ENCODE measurements at regions not wholly inside any gene's neighbourhood (a gene's known extent, or its start where the extent isn't known, plus 50 kb on each side); places are given as distances from the start of the nearest gene placed in this dataset.

DNA sequence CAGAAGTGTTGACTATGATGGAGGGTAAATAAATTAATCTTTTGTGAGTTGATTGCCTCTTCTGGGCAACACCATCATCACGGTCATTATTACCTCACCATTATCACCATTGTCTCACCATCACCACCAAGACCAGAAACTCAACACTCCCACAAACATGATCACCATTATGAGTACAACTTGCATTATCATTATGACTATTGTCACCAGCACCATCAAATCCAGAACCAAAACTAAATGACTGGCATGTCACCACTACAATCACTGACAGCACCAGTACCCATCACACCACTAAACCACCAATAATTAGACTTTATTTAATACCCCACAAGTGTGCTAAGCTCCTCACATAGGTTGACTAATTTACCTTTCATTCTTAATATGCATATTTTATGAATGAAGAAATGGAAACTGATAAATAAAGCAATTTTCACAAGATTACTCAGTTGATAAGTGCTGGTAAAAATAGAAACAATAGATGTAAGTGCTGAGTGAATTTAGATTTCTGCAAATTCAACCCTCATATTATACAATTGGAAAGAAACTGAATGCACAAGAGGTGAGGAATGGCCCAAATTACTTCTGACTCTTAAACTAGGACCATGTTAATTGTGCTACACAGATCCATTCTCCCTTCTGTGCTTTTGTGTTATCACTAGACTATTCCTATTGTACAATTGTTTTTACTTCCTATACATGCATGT lies 517.8 kb upstream of the PAPPA start:
- TF ChIP-seq, protein P1, sequence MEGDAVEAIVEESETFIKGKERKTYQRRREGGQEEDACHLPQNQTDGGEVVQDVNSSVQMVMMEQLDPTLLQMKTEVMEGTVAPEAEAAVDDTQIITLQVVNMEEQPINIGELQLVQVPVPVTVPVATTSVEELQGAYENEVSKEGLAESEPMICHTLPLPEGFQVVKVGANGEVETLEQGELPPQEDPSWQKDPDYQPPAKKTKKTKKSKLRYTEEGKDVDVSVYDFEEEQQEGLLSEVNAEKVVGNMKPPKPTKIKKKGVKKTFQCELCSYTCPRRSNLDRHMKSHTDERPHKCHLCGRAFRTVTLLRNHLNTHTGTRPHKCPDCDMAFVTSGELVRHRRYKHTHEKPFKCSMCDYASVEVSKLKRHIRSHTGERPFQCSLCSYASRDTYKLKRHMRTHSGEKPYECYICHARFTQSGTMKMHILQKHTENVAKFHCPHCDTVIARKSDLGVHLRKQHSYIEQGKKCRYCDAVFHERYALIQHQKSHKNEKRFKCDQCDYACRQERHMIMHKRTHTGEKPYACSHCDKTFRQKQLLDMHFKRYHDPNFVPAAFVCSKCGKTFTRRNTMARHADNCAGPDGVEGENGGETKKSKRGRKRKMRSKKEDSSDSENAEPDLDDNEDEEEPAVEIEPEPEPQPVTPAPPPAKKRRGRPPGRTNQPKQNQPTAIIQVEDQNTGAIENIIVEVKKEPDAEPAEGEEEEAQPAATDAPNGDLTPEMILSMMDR (IDR thresholded peaks at IDR 0.05; ENCODE audit: insufficient read depth, low read length, missing control alignments): no peak
- CTCF ChIA-PET: no interaction called here
- no peak for DNase-seq (ENCODE audit: low read depth, low spot score)
- H3K4me3 ChIP-seq (ENCODE audit: low read depth, low read length): no peak overlapping the region
- POLR2A ChIA-PET: no interaction called here

DNA sequence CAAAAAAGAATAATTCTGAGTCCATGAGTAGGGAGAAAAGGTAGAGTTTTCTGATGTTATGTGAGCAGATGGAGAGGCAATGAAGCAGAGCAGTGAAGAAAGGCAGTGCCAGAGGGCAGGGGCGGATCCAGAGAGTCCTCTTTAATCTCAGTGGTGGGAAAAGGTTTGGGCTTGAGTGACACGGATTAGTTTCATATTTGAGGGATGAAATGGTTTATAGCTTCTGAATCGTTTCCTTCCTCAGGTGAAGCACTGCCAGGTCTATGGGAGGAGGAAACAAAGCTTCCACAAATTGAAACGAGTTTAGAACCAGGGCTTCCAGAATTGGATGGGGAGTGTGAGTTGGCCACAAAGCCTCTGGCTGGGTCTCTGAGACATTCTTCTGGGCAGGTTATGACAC lies 517.0 kb upstream of the PAPPA start:
- H3K4me3 ChIP-seq (ENCODE audit: low read depth, low read length): no peak overlapping the region
- TF ChIP-seq, protein P1 (IDR thresholded peaks at IDR 0.05; ENCODE audit: insufficient read depth, low read length, missing control alignments): no peak
- CTCF ChIA-PET: no interaction called here
- POLR2A ChIA-PET: no interaction called here
- no peak for DNase-seq (ENCODE audit: low read depth, low spot score)

DNA sequence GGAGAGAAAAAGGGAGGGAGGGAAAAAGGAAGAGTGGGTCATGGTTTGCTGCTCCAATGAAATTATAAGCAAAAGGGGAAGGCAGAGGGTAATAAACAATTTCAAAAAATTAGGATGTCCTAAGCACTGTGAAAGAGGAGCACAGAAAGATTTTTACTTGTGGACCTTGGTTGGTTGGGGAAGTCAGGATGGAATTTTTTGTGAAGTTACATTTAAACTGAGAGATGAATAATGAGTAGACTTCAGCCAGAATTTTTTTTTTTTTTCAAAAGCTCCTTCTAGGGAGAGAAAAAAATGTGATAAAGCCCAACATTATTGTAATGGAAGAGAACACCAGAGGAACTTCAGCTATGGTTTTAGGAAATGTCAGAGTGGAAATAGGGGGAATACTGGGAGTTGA lies 515.9 kb upstream of the PAPPA start:
- no peak overlapping the region for H3K4me3 ChIP-seq (ENCODE audit: low read depth, low read length)
- ChIA-PET POLR2A (no interaction called here), CTCF (interaction anchor here (1.1 to 1.5 kb wide), 4 partner anchors 12 to 44 kb away, joined by 3 to 4 read pairs (median 4); no protein-coding TSS in a partner anchor)
- DNase-seq (ENCODE audit: low read depth, low spot score): no peak
- TF ChIP-seq, protein P1 (IDR thresholded peaks at IDR 0.05; ENCODE audit: insufficient read depth, low read length, missing control alignments): no peak

DNA sequence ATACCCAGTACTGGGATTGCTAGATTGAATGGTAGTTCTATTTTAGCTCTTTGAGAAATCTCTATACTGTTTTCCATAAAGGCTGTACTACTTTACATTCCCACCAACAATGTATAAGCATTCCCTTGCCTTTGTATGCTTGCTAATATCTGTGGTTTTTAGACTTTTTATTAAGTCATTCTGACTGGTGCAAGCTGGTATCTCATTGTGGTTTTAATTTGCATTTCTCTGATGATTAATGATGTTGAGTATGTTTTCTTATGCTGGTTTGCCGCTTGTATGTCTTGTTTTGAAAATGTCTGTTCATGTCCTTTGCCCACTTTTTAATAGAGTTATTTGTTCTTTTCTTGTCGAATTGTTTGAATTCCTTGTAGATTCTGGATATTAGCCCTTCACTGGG lies 512.7 kb upstream of the PAPPA start:
- peak; percentile 69 for DNase-seq (ENCODE audit: low read depth, low spot score)
- TF ChIP-seq, protein P1 (IDR thresholded peaks at IDR 0.05; ENCODE audit: insufficient read depth, low read length, missing control alignments): no peak
- ChIA-PET CTCF (interaction anchor here (0.6 to 1.3 kb wide), 3 partner anchors 10 to 47 kb away, joined by 4 to 6 read pairs (median 5); no protein-coding TSS in a partner anchor), POLR2A (interaction anchor here (0.6 to 1.1 kb wide), 5 partner anchors 10 to 44 kb away, joined by 3 to 5 read pairs (median 3); no protein-coding TSS in a partner anchor)
- H3K4me3 ChIP-seq (ENCODE audit: low read depth, low read length): no peak overlapping the region

DNA sequence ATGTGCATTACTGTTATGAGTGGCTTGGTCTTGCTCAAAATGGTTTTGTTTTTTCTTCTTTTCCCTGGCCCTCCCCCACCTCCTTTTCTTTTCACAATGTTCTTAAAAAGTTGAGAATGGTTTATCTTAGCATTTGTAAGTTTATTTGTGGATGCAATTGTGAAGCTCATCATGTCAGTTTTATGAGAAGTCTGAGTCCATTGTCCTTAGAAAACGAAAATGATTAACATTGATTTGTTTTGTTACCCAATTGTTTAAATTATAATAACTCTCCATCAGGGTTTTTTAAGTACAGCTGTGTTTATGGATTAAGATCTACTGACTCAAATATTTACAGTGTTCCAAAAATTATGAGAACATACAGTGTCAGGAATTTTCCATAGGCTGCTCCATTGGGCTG lies 511.3 kb upstream of the PAPPA start:
- no peak for DNase-seq (ENCODE audit: low read depth, low spot score)
- CTCF ChIA-PET: interaction anchor here (0.9 to 1.3 kb wide), 2 partner anchors 9 to 239 kb away, joined by 3 to 5 read pairs; no protein-coding TSS in a partner anchor
- POLR2A ChIA-PET: no interaction called here
- no peak overlapping the region for H3K4me3 ChIP-seq (ENCODE audit: low read depth, low read length)
- TF ChIP-seq, protein P1 (IDR thresholded peaks at IDR 0.05; ENCODE audit: insufficient read depth, low read length, missing control alignments): no peak

DNA sequence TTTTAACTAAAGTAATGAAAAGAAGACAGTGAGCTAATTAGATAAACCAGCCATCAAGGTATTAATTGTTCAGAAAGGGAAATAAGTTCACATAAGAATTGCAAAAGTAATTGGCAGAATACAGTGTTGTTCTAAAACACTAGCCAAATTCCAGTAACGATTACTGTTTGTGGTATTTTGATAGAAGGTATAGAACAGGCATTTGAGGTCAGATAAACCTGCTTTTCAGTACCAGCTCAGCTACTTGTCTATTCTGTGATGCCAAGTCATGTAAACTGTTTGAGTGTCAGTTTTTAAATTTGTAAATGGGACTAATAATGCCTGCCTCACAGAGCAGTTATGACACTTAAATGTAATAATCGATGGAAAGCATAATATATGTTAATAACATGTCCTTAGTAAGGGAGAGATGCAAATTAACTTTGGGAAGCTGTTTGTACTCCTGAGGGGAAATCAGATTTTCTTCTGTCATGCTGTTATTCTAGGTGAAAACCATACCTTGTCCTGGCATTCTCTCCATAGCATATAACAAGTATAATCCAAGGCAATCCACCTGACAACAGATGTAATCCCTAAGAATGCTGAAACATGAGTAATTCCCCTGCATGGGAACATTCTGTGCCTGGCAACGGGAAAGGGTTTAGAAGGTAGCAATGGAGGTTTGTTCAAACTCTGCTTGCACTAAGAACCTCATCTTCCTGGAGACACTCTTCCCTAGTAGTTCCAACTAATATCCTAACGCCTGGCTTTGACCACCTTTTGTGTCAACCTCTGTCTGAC lies 509.5 kb upstream of the PAPPA start:
- POLR2A ChIA-PET: no interaction called here

More for the DNA sequence above, 509.5 kb upstream of the PAPPA start:
- TF ChIP-seq, protein P1 (IDR thresholded peaks at IDR 0.05; ENCODE audit: insufficient read depth, low read length, missing control alignments): no peak
- CTCF ChIA-PET: interaction anchor here (1.4 to 1.8 kb wide), 2 partner anchors 29 to 51 kb away, joined by 3 to 5 read pairs; no protein-coding TSS in a partner anchor
- DNase-seq (ENCODE audit: low read depth, low spot score): no peak
- H3K4me3 ChIP-seq (ENCODE audit: low read depth, low read length): no peak overlapping the region
